Neural progenitor cell (in vitro differentiated cells): ENCODE measurements at regions not wholly inside any gene's neighbourhood (a gene's known extent, or its start where the extent isn't known, plus 50 kb on each side); places are given as distances from the start of the nearest gene placed in this dataset.

ENCODE experiments used
- DNase-seq: peaks from one replicate; pipeline ENCODE4 v3.0.0-alpha.2; 2016; ENCODE audit warnings: low spot score
- H2AFZ ChIP-seq: fragments of 200-600 bp; sonication (generic); replicated peaks from 2 replicates; pipeline ENCODE4 v1.6.1; 2016; ENCODE audit warnings: antibody characterized with exemption
- H3F3A ChIP-seq: fragments of 200-600 bp; sonication (generic); 2 replicates; pipeline ENCODE4 v1.6.1; 2016; ENCODE audit warnings: antibody characterized with exemption, low read depth
- H3K27ac ChIP-seq: fragments of 200-600 bp; sonication (generic); 2 replicates; pipeline ENCODE4 v1.5.1; 2016; ENCODE audit warnings: mild to moderate bottlenecking
- H3K27me3 ChIP-seq: fragments of 200-600 bp; sonication (generic); 2 replicates; pipeline ENCODE4 v1.6.1; 2016; ENCODE audit warnings: mild to moderate bottlenecking, moderate library complexity
- H3K36me3 ChIP-seq: fragments of 200-600 bp; sonication (generic); 2 replicates; pipeline ENCODE4 v1.5.1; 2016
- H3K4me1 ChIP-seq: fragments of 200-600 bp; sonication (generic); 2 replicates; pipeline ENCODE4 v1.6.1; 2016; ENCODE audit warnings: mixed run types
- H3K4me2 ChIP-seq: fragments of 200-600 bp; sonication (generic); 2 replicates; pipeline ENCODE4 v1.6.1; 2016
- H3K4me3 ChIP-seq: fragments of 200-600 bp; sonication (generic); 2 replicates; pipeline ENCODE4 v1.5.1; 2016
- H3K79me2 ChIP-seq: fragments of 200-600 bp; sonication (generic); 2 replicates; pipeline ENCODE4 v1.6.1; 2016; ENCODE audit warnings: low read depth
- H3K9ac ChIP-seq: fragments of 200-600 bp; sonication (generic); 2 replicates; pipeline ENCODE4 v1.6.1; 2016
- H3K9me3 ChIP-seq: fragments of 200-600 bp; sonication (generic); 2 replicates; pipeline ENCODE4 v1.5.1; 2016; ENCODE audit warnings: low read depth
- H4K20me1 ChIP-seq: fragments of 200-600 bp; sonication (generic); 2 replicates; pipeline ENCODE4 v1.6.1; 2016; ENCODE audit warnings: low read depth
- H3K27ac Mint-ChIP-seq: 3 replicates; pipeline ENCODE4 v1.8.0; 2021; ENCODE audit warnings: mixed read lengths
- H3K27me3 Mint-ChIP-seq: 2 replicates; pipeline ENCODE4 v1.8.0; 2022; ENCODE audit warnings: low read depth, mild to moderate bottlenecking, inconsistent platforms, moderate library complexity, mixed read lengths; ENCODE audit not compliant: insufficient read depth
- H3K36me3 Mint-ChIP-seq: 3 replicates; pipeline ENCODE4 v1.8.0; 2021; ENCODE audit warnings: mixed read lengths
- H3K4me1 Mint-ChIP-seq: 3 replicates; pipeline ENCODE4 v1.8.0; 2021; ENCODE audit warnings: mixed read lengths
- H3K4me3 Mint-ChIP-seq: 3 replicates; pipeline ENCODE4 v1.8.0; 2021; ENCODE audit warnings: mild to moderate bottlenecking, moderate library complexity, mixed read lengths
- H3K9me3 Mint-ChIP-seq: 3 replicates; pipeline ENCODE4 v1.8.0; 2020; ENCODE audit warnings: mixed read lengths
- EZH2 ChIP-seq: fragments of 200-600 bp; sonication (generic); IDR thresholded peaks from 2 replicates; pipeline ENCODE4 v1.6.1; 2017; ENCODE audit warnings: antibody characterized with exemption, mild to moderate bottlenecking, moderate library complexity
- EZH2phosphoT487 ChIP-seq: fragments of 200-600 bp; sonication (generic); IDR thresholded peaks from 2 replicates; pipeline ENCODE4 v1.6.1; 2017; ENCODE audit warnings: antibody characterized with exemption
- TF ChIP-seq, protein P1 (sequence below): fragments of 200-600 bp; sonication (generic); IDR thresholded peaks from 2 replicates; pipeline ENCODE4 v1.5.1; 2017; ENCODE audit warnings: antibody characterized with exemption, mild to moderate bottlenecking

DNA sequence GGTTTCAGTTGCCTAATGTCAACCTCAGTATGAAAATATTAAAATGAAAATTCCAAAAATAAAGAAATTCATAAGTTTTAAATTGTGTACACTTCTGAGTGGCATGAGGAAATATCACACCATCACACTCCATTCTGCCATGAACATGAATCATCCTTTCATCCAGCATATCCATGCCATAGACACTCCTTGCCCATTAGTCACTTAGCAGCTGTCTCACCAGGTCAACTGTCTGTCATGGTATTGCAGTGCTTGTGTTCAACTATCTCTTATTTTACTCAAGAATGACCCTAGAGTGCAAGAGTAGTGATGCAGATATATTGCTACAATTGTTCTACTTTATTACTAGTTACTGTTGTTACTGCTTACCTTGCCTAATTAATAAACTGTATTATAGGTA, 712.4 kb downstream of the EPHA7 start:
- no peak overlapping the region for H3K9ac ChIP-seq
- H3K27ac ChIP-seq: no peak overlapping the region
- no peaks in the 10 kb centered on the region for H3K9me3 ChIP-seq
- H3K4me2 ChIP-seq: no peak overlapping the region
- H3K36me3 Mint-ChIP-seq: no peaks in the 10 kb centered on the region
- no peaks in the 10 kb centered on the region for H3K4me1 Mint-ChIP-seq
- H3K27me3 Mint-ChIP-seq: no peaks in the 10 kb centered on the region
- no peak overlapping the region for H3K27ac Mint-ChIP-seq
- no peak for TF ChIP-seq EZH2
- TF ChIP-seq, protein P1, sequence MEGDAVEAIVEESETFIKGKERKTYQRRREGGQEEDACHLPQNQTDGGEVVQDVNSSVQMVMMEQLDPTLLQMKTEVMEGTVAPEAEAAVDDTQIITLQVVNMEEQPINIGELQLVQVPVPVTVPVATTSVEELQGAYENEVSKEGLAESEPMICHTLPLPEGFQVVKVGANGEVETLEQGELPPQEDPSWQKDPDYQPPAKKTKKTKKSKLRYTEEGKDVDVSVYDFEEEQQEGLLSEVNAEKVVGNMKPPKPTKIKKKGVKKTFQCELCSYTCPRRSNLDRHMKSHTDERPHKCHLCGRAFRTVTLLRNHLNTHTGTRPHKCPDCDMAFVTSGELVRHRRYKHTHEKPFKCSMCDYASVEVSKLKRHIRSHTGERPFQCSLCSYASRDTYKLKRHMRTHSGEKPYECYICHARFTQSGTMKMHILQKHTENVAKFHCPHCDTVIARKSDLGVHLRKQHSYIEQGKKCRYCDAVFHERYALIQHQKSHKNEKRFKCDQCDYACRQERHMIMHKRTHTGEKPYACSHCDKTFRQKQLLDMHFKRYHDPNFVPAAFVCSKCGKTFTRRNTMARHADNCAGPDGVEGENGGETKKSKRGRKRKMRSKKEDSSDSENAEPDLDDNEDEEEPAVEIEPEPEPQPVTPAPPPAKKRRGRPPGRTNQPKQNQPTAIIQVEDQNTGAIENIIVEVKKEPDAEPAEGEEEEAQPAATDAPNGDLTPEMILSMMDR: no peak
- no peak for TF ChIP-seq EZH2phosphoT487
- no peaks in the 10 kb centered on the region for H4K20me1 ChIP-seq
- H3K4me3 Mint-ChIP-seq: no peak overlapping the region
- no peaks in the 10 kb centered on the region for H3K79me2 ChIP-seq
- H2AFZ ChIP-seq: no peak overlapping the region
- no peak overlapping the region for H3K4me3 ChIP-seq
- H3F3A ChIP-seq: no peaks in the 10 kb centered on the region
- no peak for DNase-seq
- no peaks in the 10 kb centered on the region for H3K4me1 ChIP-seq
- H3K36me3 ChIP-seq: no peaks in the 10 kb centered on the region
- H3K27me3 ChIP-seq: no peaks in the 10 kb centered on the region
- no peaks in the 10 kb centered on the region for H3K9me3 Mint-ChIP-seq

DNA sequence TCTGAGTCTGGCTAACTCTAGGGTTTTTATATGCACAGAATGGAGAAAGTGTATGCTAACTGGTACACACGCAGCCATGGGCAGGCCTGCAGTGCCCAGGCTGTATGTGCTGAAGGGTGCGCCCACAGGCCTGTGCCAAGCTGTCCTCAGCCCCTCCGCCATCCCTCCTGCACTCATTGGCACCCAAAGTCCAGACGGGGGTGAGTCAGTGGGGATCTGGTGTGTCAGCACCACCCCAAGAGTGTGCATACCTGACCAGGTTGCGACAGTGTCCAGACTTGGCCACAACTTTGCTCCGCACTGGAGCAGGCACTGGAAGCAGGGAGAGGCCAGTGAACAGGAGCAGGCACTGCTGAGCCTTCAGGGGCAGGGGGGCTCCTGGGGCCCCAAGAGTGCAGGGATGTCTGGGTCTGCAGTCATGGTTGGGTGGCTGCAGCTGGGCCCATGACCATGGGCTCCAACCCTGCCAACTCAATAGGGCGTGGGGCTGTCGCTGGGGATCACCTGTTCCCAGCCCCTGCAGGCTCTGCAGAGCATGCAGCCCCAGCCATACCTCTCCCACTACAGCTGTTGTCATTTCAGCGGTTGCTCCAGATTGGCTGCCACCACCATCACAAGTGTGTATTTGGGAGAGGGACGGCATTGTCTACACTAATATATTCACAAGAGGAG, 717.8 kb downstream of the EPHA7 start:
- Mint-ChIP-seq H3K27ac (no peak overlapping the region), H3K36me3 (no peaks in the 10 kb centered on the region), H3K27me3 (no peaks in the 10 kb centered on the region), H3K4me1 (no peaks in the 10 kb centered on the region), H3K9me3 (no peaks in the 10 kb centered on the region), H3K4me3 (no peak overlapping the region)
- DNase-seq: no peak
- H4K20me1 ChIP-seq: no peaks in the 10 kb centered on the region
- H3K9me3 ChIP-seq: no peaks in the 10 kb centered on the region
- H3K36me3 ChIP-seq: no peaks in the 10 kb centered on the region
- no peak overlapping the region for H3K4me3 ChIP-seq
- H3K27me3 ChIP-seq: no peaks in the 10 kb centered on the region
- no peak overlapping the region for H3K27ac ChIP-seq
- no peaks in the 10 kb centered on the region for H3F3A ChIP-seq
- no peaks in the 10 kb centered on the region for H3K79me2 ChIP-seq
- no peaks in the 10 kb centered on the region for H3K4me1 ChIP-seq
- H3K9ac ChIP-seq: no peak overlapping the region
- H3K4me2 ChIP-seq: no peak overlapping the region
- no peak overlapping the region for H2AFZ ChIP-seq
- TF ChIP-seq EZH2 (no peak), EZH2phosphoT487 (no peak)
- TF ChIP-seq, protein P1: no peak

DNA sequence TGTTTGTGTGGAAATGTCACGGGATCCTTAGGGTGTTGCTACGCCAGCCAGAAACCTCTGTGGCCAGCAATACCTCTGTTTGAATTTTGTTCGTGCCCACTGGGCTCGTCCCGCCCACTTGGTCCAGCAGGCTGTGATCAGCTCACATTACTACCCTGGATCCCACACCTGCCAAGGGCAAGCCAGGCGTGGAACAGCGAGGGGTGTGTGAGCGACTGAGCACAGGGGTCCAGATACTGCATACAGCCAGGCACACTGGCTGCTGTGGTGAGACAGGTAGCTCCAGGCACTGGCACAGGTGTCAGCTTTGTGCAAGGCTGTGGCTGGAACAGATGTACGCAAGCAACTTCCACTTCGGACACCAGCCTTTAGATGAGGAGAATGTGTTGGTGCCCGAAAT, 718.9 kb downstream of the EPHA7 start:
- H3K27ac Mint-ChIP-seq: no peak overlapping the region
- H3K4me1 Mint-ChIP-seq: no peaks in the 10 kb centered on the region
- Histone ChIP-seq H3K4me3 (no peak overlapping the region), H3K9me3 (no peaks in the 10 kb centered on the region), H4K20me1 (no peaks in the 10 kb centered on the region), H2AFZ (peak overlapping the region; percentile 5), H3K9ac (no peak overlapping the region), H3K4me1 (no peaks in the 10 kb centered on the region), H3F3A (no peaks in the 10 kb centered on the region), H3K36me3 (no peaks in the 10 kb centered on the region), H3K27ac (no peak overlapping the region), H3K79me2 (no peaks in the 10 kb centered on the region), H3K4me2 (no peak overlapping the region), H3K27me3 (no peaks in the 10 kb centered on the region)
- H3K4me3 Mint-ChIP-seq: no peak overlapping the region
- no peak for DNase-seq
- no peaks in the 10 kb centered on the region for H3K9me3 Mint-ChIP-seq
- H3K27me3 Mint-ChIP-seq: no peaks in the 10 kb centered on the region
- TF ChIP-seq EZH2phosphoT487: no peak
- TF ChIP-seq, protein P1: no peak
- TF ChIP-seq EZH2: no peak
- no peaks in the 10 kb centered on the region for H3K36me3 Mint-ChIP-seq
